Ovary (tissue), 3 donors: ENCODE measurements at regions not wholly inside any gene's neighbourhood (a gene's known extent, or its start where the extent isn't known, plus 50 kb on each side); places are given as distances from the start of the nearest gene placed in this dataset.

ENCODE experiments used
- EP300 ChIP-seq: sonication (generic); formaldehyde crosslinking; IDR thresholded peaks from one replicate; pipeline ENCODE4 v1.6.1; 2017; ENCODE audit warnings: antibody characterized with exemption
- POLR2A ChIP-seq: fragments of 450-650 bp; IDR thresholded peaks from one replicate; pipeline ENCODE4 v1.6.1; 2017; ENCODE audit warnings: antibody characterized with exemption, mild to moderate bottlenecking, moderate library complexity
- TF ChIP-seq, protein P1 (sequence below), 3 donors: fragments of 450-650 bp in 2 of 3; fragments of 200-600 bp in 1 of 3; IDR thresholded peaks; one replicate each; pipeline versions ENCODE4 v1.5.1 to v1.8.0; 2016 to 2022; ENCODE audit warnings: antibody characterized with exemption in 3 of 3, mild to moderate bottlenecking in 1 of 3
- donor health status: DM: no; HTN: no; CAD: no.

DNA sequence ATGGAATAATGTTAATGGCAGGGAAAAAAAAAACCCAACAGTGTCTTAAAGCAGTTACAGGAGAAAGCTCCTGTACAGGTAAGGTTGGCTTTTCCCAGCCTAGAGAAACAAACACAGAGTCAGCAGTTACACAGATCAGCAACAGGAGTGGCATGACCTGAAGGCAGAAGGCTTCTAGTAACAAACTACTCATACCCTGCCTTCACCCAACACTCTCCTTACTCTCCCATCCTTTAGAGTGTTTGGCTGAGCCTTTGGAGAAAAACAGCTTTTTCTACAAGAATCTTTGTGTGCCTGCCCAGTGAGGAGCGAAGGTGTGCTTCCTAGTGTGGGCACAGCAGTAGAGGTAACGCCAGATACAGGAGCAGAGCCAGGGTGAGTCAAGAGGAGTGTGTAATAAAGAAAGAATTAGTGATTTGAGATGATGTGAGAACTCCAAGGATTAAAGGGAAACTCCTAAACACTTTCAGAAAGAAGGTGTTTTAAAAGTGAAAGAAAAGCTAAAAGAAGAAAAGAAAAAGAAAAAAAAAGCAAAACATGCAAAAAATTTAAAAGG, 152.7 kb downstream of the POLR2M start:
- TF ChIP-seq, protein P1, sequence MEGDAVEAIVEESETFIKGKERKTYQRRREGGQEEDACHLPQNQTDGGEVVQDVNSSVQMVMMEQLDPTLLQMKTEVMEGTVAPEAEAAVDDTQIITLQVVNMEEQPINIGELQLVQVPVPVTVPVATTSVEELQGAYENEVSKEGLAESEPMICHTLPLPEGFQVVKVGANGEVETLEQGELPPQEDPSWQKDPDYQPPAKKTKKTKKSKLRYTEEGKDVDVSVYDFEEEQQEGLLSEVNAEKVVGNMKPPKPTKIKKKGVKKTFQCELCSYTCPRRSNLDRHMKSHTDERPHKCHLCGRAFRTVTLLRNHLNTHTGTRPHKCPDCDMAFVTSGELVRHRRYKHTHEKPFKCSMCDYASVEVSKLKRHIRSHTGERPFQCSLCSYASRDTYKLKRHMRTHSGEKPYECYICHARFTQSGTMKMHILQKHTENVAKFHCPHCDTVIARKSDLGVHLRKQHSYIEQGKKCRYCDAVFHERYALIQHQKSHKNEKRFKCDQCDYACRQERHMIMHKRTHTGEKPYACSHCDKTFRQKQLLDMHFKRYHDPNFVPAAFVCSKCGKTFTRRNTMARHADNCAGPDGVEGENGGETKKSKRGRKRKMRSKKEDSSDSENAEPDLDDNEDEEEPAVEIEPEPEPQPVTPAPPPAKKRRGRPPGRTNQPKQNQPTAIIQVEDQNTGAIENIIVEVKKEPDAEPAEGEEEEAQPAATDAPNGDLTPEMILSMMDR (IDR thresholded peaks at IDR 0.05): no peak
- TF ChIP-seq POLR2A (no peak), EP300 (no peak)
